GM21447 (cell line): ENCODE measurements at regions not wholly inside any gene's neighbourhood (a gene's known extent, or its start where the extent isn't known, plus 50 kb on each side); places are given as distances from the start of the nearest gene placed in this dataset.

Experiments
- ATAC-seq: cut with Tn5 transposase; IDR thresholded peaks from one replicate; pipeline ENCODE4 v1.9.1; 2021; ENCODE audit not compliant: unreplicated experiment

DNA sequence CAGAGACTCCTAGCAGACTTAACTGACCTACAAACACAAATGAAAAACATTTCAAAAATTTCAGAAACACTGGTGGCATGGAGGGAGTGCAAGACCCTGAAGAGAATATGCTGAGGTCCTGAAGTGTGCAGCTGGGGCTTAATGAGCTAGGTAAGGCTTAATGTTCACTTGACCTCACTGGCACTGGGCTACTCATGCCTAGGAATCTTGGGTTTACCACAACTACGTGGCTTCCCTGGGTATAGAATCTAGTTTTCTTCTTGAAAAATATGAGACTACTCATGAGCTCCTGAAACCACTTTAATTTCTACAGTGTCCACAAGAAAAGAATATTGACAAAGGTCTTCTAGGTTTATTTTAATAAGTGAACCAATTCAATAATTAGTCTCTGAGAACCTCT lies 139.8 kb downstream of the HNMT start:
- no peak for ATAC-seq

DNA sequence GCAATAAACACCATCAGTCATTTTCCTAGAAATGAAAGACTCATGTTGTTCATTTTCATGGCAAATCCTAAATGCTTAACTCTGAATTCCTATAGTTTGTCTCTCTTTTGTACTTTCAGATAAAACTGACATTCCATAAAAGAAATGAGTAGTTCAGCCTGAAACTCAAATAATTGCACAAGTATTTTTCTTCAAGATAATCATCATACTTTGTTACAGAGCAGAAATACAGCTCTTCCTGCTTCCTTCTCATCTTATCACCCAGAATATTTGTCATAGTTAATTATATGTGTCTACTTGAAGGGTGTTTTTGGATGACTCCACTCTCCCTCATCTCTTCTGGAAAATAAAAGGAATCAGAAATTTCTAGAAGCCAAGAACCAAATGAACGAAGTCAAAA lies 141.1 kb downstream of the HNMT start:
- ATAC-seq, result no peak

DNA sequence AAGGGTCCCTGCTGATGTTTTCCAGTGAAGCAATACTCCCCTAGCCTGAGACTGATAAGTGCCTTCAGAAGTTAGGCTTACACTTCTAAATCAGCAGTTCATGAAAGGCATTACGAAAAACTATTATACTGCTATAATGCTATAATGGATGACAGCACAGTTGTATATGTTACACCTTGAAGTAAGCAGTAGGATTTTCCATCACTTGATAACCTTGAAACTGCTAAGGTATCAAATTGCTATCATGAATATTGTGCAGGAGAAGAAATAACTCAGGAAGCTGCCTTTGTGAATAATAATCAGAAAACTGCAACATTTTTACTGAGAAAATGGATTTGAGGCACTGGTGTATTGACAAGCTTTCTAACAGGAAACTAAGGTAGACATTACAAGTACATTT lies 142.3 kb downstream of the HNMT start:
- ATAC-seq, result no peak

DNA sequence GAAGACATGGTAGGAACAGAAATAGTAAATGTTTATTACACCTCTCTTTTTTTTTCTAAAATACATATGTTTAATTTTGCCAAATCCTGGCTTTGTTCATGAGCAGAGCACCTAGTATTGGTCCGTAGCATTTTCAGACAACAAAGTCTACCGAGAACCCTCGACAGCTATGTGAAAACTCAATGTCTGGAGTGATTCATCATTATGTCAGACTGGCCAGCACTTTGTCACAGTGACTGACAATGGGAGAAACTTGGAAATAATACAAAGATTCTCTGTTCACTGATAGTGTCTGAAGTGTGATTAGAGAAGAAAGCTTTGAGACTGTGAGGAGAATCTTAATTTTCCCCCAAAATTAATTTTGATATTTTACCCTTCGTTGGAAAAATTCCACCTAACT lies 143.0 kb downstream of the HNMT start:
- ATAC-seq, result no peak

DNA sequence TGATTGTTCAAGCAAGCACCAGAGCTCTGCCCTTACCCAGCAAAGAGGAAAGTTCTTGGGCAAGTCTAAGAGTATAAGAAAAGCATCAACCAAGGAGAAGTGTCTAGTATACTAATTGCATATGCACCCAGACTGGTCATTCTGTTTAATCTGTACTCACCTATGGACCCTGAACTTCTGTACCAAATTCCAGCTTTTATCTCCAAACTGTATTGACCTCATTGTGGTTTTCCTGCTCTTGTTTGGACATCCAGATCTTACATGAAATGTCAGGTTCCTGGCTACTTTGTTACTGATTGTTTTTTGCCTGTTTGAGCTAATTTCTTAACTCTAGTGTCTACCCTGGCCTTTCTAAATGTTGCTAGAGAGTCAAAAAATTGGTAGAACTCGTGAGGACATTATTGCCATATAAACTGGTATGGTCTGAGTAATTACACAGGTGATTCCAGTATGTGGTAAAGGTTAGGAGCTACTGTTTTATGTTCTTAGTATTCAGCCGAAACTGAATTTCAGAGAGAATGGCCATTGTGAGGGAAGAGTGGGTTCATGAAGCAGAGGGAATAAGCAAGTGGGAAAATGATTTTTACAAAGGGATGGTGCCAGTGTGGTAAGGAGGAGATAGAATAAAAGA lies 146.3 kb downstream of the HNMT start:
- no peak for ATAC-seq

DNA sequence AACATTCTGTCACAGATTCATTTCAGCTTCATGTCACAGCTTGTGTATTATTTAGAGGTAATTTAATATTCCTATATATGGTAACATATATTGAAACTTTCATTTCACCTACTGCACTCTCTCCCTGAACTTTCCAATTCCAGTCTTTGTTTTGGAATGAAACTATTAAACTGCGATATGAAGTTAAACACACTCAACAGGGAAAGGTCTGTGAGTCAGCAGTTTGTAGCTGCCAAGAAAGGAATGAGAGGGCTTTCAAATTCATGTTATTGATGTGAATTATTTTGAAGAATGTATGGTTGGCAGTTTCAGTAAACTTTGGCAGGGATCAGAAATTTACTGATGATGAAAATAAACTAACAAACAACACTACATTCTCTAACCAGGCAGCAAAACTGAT lies 148.3 kb downstream of the HNMT start:
- ATAC-seq, result no peak

DNA sequence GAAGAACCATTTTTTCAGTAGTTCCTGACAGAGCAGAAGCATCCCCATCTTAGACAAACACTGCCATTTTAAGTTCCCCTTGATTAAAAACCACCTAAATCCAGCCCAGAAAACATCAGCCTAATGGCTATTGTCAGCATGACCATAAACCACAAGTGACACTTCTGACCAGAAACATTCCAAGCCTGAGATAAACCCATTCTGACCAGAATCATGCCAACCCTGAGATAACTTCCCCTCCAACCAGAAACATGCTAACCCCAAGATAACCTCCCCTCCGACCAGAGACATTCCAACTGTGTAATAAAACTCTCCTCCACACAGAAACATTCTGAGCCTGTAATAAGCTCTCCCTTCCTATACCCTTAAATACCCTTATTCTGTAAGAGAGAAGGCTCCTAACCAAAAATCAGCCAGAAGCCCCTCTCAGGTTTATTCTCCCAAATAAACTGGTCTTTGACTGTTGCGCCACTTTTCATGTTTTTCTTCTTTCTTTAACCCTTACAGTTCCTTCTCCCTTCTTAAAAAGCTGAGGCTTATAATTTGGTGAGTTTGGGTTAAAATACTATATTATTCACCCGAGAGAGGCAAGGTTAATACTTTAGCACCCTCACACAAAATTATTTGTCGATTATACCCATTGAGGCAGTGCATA lies 149.7 kb downstream of the HNMT start:
- no peak for ATAC-seq

DNA sequence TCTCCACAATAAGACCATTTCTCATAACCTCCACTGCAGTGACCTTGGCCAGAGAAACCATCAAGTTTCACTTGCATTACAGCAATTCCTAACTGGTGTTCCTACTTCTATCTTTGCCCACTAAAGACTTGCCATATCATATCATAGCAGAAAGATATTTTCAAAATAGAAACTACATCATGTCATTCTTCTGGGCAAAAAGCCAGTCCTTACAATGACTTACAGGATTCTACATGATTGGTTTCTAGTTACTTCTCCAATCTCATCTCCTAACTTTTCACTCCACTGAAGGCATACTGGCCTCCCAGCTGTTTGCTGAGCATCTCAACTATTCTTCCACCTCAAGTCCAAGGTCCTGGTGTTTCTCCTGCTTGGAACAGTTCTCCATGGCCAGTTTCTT lies 151.4 kb downstream of the HNMT start:
- no peak for ATAC-seq

DNA sequence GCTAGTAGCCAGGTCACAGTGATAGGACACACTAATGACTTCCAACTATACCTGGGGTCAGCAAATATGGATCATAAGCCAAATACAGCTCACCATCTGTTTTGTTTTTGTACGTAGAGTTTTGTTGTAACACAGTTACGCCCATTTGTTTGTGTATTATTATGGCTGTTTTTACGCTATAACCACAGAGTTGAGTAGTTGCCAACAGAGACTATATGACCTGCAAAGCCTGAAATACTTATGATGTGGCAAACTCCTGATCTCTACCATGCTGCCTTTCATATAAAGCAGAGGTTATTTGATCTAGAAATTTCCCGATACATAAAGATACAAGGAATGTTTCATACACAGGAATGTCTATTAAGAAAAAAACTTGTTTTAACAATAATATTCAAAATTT lies 152.2 kb downstream of the HNMT start:
- ATAC-seq, result no peak

DNA sequence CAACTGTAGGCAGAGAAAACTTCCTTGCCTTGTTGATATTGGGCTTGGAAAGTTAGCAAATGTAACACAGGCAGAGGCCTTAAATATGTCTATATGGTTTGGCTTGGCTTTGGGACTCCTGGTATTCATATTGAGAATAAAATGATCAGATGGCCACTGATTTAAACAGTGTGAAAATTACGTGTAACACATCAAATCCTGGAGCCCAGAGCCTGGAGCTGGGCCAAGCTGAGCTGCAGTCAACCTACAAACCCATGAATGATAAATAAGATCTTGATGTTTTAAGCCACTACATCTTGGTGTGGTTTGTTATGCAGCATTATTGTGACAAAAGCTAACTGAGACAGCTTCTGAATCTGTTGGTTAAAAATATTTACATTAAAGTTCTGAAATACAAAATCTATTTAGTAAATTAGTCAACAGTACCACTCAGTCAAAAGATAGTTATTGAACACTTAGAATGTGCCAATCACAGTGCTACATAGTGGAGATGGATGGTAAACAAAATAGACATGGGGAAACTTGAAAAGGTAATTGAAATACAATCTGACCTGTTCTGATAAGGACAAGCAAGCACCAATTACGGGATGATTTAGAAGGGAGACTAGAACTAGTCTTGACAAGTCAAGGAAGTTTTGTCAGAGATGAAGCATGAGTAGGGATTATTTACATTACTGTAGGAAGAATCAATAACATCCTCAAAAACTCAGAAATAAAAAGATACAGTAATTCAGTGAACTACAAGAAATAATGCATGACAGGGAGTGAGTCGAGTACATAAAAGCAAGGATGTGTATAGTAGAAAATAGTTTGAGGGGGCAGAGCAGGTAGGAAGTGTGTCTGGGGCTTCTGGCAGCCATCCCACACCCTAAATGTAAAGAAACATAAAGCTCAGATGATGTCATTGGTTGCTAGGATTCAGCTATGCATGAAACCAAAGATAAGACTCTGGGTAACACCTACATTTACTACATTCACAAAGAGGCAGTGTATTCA lies 157.7 kb downstream of the HNMT start:
- ATAC-seq, result peak; percentile 63

DNA sequence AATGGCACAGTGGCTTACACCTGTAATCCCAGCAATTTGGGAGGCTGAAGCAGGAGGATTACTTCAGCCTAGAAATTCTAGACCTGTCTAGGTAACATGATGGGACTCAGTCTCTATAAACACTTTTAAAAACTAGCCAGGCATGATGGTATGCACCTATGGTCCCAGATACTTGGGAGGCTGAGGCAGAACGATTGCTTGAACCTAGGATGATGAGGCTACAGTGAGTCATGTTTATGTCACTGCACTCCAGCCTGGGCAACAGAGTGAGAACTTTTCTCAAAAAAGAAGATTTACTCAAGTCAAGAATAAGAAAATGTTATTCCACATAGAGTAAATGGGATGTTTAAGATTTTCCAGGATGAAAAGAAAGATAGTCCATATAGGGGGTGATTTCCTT lies 158.6 kb downstream of the HNMT start:
- ATAC-seq, result no peak

DNA sequence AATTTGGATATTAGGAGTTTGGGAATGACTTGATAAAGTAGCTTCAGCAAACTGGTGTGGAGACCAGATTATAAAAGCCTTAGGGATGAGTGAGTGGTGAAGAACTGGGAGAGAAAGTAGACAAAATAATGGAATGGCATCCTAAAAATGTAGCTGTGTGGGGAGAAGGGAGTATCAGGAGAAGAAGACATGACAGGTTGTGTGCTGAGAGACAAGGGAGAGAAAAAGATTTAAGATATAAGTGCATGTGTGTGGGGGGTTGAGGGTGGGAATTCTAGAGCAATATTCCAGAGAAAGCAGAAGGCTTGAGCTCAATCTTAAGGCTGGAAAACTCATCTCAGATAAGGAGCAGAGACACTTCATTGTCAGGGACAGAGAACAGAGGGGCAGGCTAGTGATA lies 159.5 kb downstream of the HNMT start:
- ATAC-seq, result no peak

DNA sequence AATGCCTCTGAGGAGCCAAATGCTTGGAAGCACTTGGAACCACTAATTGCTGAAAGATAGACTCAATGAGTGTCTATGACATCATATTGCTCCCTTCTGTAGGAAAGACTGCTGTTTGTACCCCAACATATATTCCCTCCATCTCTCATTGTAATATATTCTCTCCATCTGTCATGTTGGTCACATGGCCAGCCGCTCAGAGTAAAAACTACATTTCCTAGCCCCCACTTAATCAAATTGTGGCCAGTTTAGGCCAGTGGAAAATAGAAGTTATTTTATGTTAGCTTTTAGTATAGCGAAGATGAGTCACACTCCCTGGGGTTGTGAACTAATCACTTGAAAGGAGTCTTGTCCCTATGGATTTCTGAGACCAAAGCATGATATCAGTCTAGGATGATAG lies 160.2 kb downstream of the HNMT start:
- no peak for ATAC-seq

DNA sequence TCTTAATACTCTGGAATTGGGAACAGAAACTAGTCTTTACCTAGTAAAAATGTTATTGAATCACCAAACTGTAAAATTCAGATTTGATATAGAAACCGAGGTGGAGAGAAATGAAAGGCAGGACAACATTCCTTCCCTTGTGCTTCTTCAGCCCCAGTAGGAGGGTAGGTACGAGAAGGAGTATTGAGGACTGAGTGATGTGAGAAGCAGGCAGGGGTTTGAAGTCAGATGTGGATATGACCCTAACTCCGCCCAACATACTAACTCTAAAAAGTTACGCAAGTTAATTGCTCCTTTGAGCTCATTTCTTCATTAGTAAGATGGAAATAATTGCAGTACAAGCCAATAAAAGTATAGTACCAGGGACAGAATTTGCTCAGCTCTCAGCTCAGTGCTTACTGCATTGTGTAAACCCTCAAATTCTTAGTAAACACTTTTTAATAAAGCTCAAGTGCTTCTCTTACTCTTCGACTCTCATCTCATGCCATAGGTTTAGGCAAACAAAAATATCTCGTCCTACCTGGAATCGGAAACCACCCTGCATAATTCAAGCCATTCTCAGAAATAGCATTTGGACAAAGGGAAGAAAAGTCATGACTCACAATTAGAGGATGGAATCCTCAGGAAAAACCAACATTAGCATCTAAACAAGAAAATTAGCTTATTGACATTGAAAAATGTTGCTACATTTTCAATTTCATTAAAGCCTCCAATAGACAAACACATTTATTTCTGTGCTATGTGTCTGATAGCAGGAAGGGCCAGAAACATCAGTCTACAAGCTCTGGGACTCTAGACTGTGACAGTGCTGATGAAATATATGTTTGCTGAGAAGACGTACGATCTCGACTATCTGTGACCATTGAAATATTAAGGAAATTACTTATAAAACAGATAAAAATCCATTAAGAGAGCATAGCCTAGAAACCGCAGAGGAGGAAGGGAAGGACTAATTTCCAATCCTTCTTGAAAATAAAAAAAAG lies 161.3 kb downstream of the HNMT start:
- ATAC-seq, result no peak

DNA sequence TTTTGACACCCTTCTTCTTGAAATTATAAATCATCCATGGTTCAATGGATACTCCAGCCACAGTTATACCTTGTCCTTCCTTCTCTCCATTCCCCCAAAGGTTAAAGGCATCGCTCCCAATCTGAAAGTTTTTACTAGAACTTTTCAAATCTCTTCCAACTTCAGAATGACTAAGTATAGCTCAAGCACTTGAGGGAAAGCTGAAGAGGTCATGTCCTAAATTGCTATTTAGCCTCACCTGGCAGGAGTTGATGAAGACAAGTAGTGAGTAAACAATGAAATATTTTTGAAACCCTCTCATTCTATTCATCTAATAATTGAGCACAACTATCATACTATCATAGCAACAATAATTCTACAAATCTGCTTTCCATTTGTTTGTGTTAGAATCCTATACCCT lies 167.8 kb downstream of the HNMT start:
- no peak for ATAC-seq

DNA sequence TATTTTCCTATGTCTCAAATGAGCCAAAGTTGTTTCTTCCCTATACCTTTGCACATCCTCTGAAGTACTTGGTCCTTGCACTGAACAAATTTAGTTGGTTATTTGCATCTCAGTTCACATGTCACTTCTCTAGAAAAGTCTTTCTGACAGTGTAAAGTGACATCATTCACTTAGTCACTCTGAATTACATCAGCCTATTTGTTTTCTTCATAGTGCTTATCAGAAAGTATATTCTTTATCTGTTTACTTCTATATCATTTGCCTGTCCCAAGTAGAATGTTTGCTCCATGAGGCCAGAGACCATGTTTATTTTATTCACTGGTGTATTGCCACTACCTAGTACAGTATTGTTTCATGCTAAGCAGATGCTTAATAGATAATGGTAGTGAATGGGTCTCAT lies 173.7 kb downstream of the HNMT start:
- ATAC-seq, result no peak

DNA sequence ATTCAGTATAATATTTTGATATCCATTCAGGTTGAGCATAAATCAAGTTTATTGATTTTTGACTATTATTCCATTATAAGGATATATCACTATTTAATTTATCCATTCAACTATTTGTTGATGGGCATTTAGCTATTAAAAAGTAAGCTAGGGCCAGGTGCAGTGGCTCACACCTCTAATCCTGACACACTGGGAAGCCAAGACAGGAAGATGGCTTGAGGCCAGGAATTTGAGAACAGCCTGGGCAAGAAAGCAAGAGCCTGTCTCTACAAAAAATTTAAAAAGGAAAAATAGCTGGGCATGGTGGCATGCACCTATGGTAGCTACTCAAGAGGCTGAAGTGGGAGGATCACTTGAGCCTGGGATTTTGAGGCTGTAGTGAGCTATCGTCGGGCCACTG lies 183.5 kb downstream of the HNMT start:
- no peak for ATAC-seq

DNA sequence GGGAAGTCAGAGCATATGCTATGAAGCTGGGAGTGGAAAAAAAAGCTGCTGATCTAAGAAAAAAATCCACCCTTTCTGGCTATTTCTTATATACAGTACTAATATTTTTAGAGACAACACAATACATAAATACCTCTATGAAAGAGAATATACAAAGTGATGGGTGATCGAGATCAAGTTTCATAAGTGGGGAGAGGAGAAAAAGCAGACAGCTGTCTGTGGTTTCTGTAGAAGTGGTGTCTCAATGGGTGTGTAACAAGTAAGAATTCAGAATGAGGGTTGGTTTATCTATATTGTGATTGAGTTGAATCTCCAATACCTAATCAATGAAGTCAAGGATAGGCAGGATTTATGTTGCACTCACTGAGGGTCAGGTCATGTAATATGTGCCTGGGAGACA lies 191.0 kb downstream of the HNMT start:
- no peak for ATAC-seq

DNA sequence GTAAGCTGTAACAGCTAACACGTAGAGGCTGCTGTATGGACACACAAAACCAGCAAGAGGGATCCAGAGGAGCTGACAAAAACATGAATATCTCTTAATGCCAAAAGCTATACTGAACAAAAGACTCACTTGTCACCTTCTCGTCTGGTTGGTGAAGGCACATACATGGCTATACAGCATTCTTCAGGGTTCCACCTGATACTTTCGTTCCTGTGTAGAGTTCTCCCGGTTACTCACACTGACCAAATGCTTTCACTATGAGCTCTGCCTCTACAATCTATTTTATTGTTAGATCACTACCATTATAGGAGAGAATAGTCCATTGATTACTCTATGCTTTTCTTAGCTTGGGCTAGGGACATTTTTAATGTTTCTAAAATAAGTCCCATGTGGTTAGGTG lies 193.1 kb downstream of the HNMT start:
- no peak for ATAC-seq

DNA sequence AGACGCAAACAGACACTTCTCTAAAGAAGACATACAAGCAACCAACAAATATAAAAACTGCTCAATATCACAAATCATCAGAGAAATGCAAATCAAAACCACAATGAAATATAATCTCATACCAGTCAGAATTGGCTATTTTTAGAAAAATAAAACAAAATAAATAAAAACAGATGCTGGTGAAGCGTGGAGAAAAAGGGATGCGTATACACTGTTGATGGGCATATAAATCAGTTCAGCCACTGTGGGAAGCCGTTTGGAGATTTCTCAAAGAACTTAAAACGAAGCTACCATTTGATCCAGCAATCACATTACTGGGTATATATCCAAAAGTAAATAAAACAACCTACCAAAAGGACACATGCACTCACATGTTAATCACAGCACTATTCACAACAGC lies 206.2 kb downstream of the HNMT start:
- ATAC-seq, result no peak

DNA sequence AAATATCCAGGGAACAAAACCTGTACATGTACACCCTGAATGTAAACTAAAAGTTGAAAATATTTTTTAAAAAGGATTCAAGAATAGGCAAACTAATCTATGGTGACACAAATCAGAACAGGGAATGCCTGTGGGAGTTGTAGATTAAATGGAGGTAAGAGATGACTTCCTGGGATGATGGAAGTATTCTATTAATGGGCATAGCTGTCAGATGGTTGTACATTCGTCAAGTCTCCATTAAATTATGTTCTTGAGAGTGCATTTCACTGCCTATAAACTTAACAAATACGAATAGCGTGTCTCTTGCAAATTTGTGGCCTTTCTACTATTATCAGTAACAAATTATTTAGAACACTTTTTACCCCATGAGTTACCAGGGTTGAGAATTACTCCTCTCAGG lies 207.0 kb downstream of the HNMT start:
- no peak for ATAC-seq
